A549 (cell line): ENCODE measurements at regions not wholly inside any gene's neighbourhood (a gene's known extent, or its start where the extent isn't known, plus 50 kb on each side); places are given as distances from the start of the nearest gene placed in this dataset.

Source experiments
- ATAC-seq, 2 experiments: fragments of 200-7000 bp in 1 of 2; fragments of >200 bp in 1 of 2; cut with Nextera tagmentation in 1 of 2; cut with Tn5 transposase in 1 of 2; 3 replicates each; pipeline versions ENCODE4 v1.8.0 to v1.9.1; 2018 to 2020; ENCODE audit warnings: mild to moderate bottlenecking in 1 of 2, moderate library complexity in 1 of 2
- CTCF ChIA-PET: fragments of 300-600 bp; sonication (Branson Sonifier 250); formaldehyde crosslinking; extraction: SDS; loops from one replicate; lab custom pipeline; 2021; ENCODE audit warnings: antibody characterized with exemption, inconsistent platforms; lab: Yijun Ruan, JAX
- POLR2A ChIA-PET: fragments of 350-600 bp; formaldehyde crosslinking; extraction: SDS; loops from one replicate; lab custom pipeline; 2021; ENCODE audit warnings: antibody characterized with exemption, inconsistent platforms; lab: Yijun Ruan, JAX
- DNase-seq, 2 experiments: peaks; one replicate each; pipeline versions ENCODE4 v3.0.0 to v3.0.0-alpha.2; 2011 to 2016; ENCODE audit warnings: low read depth in 1 of 2, low spot score in 1 of 2
- FAIRE-seq: peaks from 2 replicates; lab custom pipeline; 2011; peaks lifted over from hg19 to GRCh38; lab: Jason Lieb, UNC
- H3K27ac ChIP-seq, 2 experiments: fragments of >200 bp; sonication (Bioruptor Twin); formaldehyde crosslinking; 3 replicates each; pipeline ENCODE4 v1.5.1; 2016 to 2017
- H3K4me1 ChIP-seq: fragments of >200 bp; sonication (Bioruptor Twin); formaldehyde crosslinking; 3 replicates; pipeline ENCODE4 v1.6.1; 2016
- H3K4me2 ChIP-seq: fragments of >200 bp; sonication (Bioruptor Twin); formaldehyde crosslinking; 3 replicates; pipeline ENCODE4 v1.6.1; 2016
- H3K4me3 ChIP-seq: fragments of >200 bp; sonication (Bioruptor Twin); formaldehyde crosslinking; 3 replicates; pipeline ENCODE4 v1.5.1; 2016
- H3K9me3 ChIP-seq: fragments of >200 bp; sonication (Bioruptor Twin); formaldehyde crosslinking; 3 replicates; pipeline ENCODE4 v1.6.1; 2016
- CBX8 ChIP-seq: fragments of 200-600 bp; sonication (generic); IDR thresholded peaks from 2 replicates; pipeline ENCODE4 v1.6.1; 2016
- CHD4 ChIP-seq: fragments of 200-600 bp; sonication (generic); IDR thresholded peaks from 2 replicates; pipeline ENCODE4 v1.6.1; 2016; ENCODE audit warnings: antibody characterized with exemption, mild to moderate bottlenecking, borderline replicate concordance
- EHF ChIP-seq: fragments of 250-450 bp; sonication (Bioruptor Pico); IDR thresholded peaks from 2 replicates; pipeline ENCODE4 v1.5.0; 2020; ENCODE audit warnings: mild to moderate bottlenecking
- EHMT2 ChIP-seq: fragments of 200-600 bp; sonication (generic); IDR thresholded peaks from 2 replicates; pipeline ENCODE4 v1.6.1; 2016; ENCODE audit warnings: antibody characterized with exemption, low read depth, mild to moderate bottlenecking, moderate library complexity
- EP300 ChIP-seq, 2 experiments: fragments of >200 bp; sonication (Bioruptor Twin); formaldehyde crosslinking; IDR thresholded peaks; 2 replicates in 1 of 2; 3 replicates in 1 of 2; pipeline ENCODE4 v1.6.1; 2016 to 2017
- FOSB ChIP-seq: fragments of 250-450 bp; sonication (Bioruptor Pico); IDR thresholded peaks from 2 replicates; pipeline ENCODE4 v1.5.0; 2020; ENCODE audit warnings: mild to moderate bottlenecking, moderate library complexity
- FOSL2 ChIP-seq, 2 experiments: fragments of 450-650 bp in 1 of 2; fragments of >200 bp in 1 of 2; sonication (Bioruptor Twin) in 1 of 2; formaldehyde crosslinking; IDR thresholded peaks; 2 replicates each; pipeline versions ENCODE4 v1.5.0 to v1.6.1; 2016 to 2020; ENCODE audit warnings: mild to moderate bottlenecking in 1 of 2, moderate library complexity in 1 of 2
- HDAC2 ChIP-seq: fragments of 200-600 bp; sonication (generic); IDR thresholded peaks from 2 replicates; pipeline ENCODE4 v1.6.1; 2016
- HOXB5 ChIP-seq: fragments of 250-450 bp; sonication (Bioruptor Pico); IDR thresholded peaks from 2 replicates; pipeline ENCODE4 v1.5.0; 2020; ENCODE audit warnings: mild to moderate bottlenecking, moderate library complexity
- JUN ChIP-seq, 2 experiments: fragments of >200 bp; sonication (Bioruptor Twin); formaldehyde crosslinking; IDR thresholded peaks; 2 replicates in 1 of 2; 3 replicates in 1 of 2; pipeline ENCODE4 v1.6.1; 2016 to 2017
- KDM5A ChIP-seq: fragments of 200-600 bp; sonication (generic); IDR thresholded peaks from 2 replicates; pipeline ENCODE4 v1.6.1; 2016; ENCODE audit warnings: antibody characterized with exemption, mild to moderate bottlenecking
- MAFK ChIP-seq: fragments of 450-650 bp; IDR thresholded peaks from 2 replicates; pipeline ENCODE4 v1.6.1; 2014; ENCODE audit not compliant: partially characterized antibody
- MYC ChIP-seq: IDR thresholded peaks from 2 replicates; pipeline ENCODE4 v1.6.1; 2012; ENCODE audit warnings: mild to moderate bottlenecking, inconsistent platforms, low read length, improper control_type of control experiment, borderline replicate concordance
- NFE2L2 ChIP-seq: fragments of 150-350 bp; conservative IDR thresholded peaks from 2 replicates; pipeline ENCODE4 v1.6.1; 2014; ENCODE audit warnings: low read length
- NPAS2 ChIP-seq: fragments of 250-450 bp; sonication (Bioruptor Pico); IDR thresholded peaks from 2 replicates; pipeline ENCODE4 v1.8.0; 2022; ENCODE audit warnings: mild to moderate bottlenecking, moderate library complexity, borderline replicate concordance
- NR3C1 ChIP-seq: fragments of >200 bp; sonication (Bioruptor Twin); formaldehyde crosslinking; IDR thresholded peaks from 3 replicates; pipeline ENCODE4 v1.6.1; 2017
- RFX5 ChIP-seq: fragments of 450-650 bp; IDR thresholded peaks from 2 replicates; pipeline ENCODE4 v1.7.1; 2014; ENCODE audit warnings: antibody characterized with exemption, mild to moderate bottlenecking, moderate library complexity
- RNF2 ChIP-seq: fragments of 200-600 bp; sonication (generic); IDR thresholded peaks from 2 replicates; pipeline ENCODE4 v1.6.1; 2016; ENCODE audit warnings: low read depth, mild to moderate bottlenecking, antibody characterized with exemption, moderate library complexity, borderline replicate concordance
- SMC3 ChIP-seq: fragments of >200 bp; sonication (Bioruptor Twin); formaldehyde crosslinking; IDR thresholded peaks from 3 replicates; pipeline ENCODE4 v1.6.1; 2018; ENCODE audit warnings: inconsistent platforms
- SREBF2 ChIP-seq: fragments of 450-650 bp; IDR thresholded peaks from 2 replicates; pipeline ENCODE4 v1.6.1; 2014; ENCODE audit warnings: mild to moderate bottlenecking, moderate library complexity
- TP53 ChIP-seq: fragments of 250-450 bp; sonication (Bioruptor Pico); IDR thresholded peaks from 2 replicates; pipeline ENCODE4 v1.5.0; 2021; ENCODE audit warnings: mild to moderate bottlenecking, moderate library complexity
- ZC3H11A ChIP-seq: fragments of 450-650 bp; IDR thresholded peaks from 2 replicates; pipeline ENCODE4 v1.6.1; 2014; ENCODE audit warnings: antibody characterized with exemption, mild to moderate bottlenecking
- ZNF302 ChIP-seq: fragments of 250-450 bp; sonication (Bioruptor Pico); IDR thresholded peaks from 2 replicates; pipeline ENCODE4 v1.9.0; 2021; ENCODE audit warnings: inconsistent platforms, mild to moderate bottlenecking, moderate library complexity
- ZSCAN20 ChIP-seq: fragments of 250-450 bp; sonication (Bioruptor Pico); IDR thresholded peaks from 2 replicates; pipeline ENCODE4 v1.8.0; 2022; ENCODE audit warnings: mild to moderate bottlenecking, moderate library complexity
- WGBS: methylation state at CpG from one replicate; pipeline ENCODE4 v1.1.6; 2017; ENCODE audit errors: missing lambda C conversion rate; 5-methylcytosine and 5-hydroxymethylcytosine counted together
- TF ChIP-seq, protein P1 (sequence below): fragments of 200-600 bp; sonication (generic); IDR thresholded peaks from 2 replicates; pipeline ENCODE4 v1.6.1; 2016; ENCODE audit warnings: antibody characterized with exemption, mild to moderate bottlenecking, moderate library complexity
- TF ChIP-seq, protein P2 (sequence below): fragments of >200 bp; sonication (Bioruptor Twin); formaldehyde crosslinking; IDR thresholded peaks from 3 replicates; pipeline ENCODE4 v1.6.1; 2016

DNA sequence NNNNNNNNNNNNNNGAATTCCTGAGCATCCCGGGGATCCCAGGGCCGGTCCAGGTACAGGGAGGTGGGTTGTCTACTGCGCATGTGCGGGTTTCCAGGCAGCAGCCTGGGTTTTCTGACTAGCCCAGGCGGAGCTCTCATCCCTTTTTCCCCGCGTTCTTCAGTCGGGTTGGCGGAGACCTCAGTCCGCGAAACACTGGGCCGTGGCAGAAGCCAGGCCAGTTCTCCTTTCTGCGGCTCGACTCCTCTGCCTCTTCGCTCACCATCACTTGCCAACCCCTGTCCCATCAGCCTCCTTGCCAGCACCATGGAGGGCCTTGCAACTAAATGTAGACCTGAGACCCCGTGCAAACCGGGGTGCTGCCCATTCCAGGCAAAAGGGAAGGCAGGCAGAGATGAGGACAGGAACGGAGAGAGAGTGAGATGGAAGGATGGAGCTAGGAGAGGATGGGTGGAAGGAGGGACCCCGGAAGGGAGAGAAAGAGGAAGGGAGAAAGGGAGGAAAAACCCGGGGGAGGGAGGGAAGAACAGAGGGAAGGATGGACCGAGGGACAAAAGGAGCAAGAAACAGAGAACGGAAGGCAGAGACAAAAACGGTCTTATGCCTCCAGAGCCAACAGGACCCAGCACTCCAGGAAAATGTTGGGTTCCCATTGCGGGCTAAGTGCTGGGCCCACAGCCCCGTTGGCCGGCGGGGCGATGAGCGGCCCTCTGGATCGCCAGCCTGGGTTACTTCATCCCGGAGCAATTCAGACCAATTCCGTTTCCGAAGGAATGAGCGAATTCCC is 445.4 kb upstream of the DEFB115 start:
- no peaks in the 10 kb centered on the region for H3K4me1 ChIP-seq
- no peak overlapping the region for H3K4me3 ChIP-seq
- FAIRE-seq, result no peak
- POLR2A ChIA-PET, result no interaction called here
- CTCF ChIA-PET, result no interaction called here
- ATAC-seq, result peak in 1 of 2 experiments; percentile 64; a peak in 2 of 6 replicates
- no peak overlapping the region for H3K4me2 ChIP-seq
- H3K27ac ChIP-seq, result no peak overlapping the region
- WGBS, result 58% methylated on average over 33 of the region's 34 CpGs
- TF ChIP-seq, protein P1, sequence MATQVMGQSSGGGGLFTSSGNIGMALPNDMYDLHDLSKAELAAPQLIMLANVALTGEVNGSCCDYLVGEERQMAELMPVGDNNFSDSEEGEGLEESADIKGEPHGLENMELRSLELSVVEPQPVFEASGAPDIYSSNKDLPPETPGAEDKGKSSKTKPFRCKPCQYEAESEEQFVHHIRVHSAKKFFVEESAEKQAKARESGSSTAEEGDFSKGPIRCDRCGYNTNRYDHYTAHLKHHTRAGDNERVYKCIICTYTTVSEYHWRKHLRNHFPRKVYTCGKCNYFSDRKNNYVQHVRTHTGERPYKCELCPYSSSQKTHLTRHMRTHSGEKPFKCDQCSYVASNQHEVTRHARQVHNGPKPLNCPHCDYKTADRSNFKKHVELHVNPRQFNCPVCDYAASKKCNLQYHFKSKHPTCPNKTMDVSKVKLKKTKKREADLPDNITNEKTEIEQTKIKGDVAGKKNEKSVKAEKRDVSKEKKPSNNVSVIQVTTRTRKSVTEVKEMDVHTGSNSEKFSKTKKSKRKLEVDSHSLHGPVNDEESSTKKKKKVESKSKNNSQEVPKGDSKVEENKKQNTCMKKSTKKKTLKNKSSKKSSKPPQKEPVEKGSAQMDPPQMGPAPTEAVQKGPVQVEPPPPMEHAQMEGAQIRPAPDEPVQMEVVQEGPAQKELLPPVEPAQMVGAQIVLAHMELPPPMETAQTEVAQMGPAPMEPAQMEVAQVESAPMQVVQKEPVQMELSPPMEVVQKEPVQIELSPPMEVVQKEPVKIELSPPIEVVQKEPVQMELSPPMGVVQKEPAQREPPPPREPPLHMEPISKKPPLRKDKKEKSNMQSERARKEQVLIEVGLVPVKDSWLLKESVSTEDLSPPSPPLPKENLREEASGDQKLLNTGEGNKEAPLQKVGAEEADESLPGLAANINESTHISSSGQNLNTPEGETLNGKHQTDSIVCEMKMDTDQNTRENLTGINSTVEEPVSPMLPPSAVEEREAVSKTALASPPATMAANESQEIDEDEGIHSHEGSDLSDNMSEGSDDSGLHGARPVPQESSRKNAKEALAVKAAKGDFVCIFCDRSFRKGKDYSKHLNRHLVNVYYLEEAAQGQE, result no peak
- TF ChIP-seq ZNF302 (CRISPR knock-in tag), result no peak
- TF ChIP-seq HOXB5 (CRISPR knock-in tag), result no peak
- no peak for TF ChIP-seq NR3C1
- TF ChIP-seq FOSL2 (IDR thresholded peaks at IDR 0.05), result no peak
- TF ChIP-seq FOSL2 (CRISPR knock-in tag; IDR thresholded peaks at IDR 0.05), result no peak
- TF ChIP-seq, protein P2, sequence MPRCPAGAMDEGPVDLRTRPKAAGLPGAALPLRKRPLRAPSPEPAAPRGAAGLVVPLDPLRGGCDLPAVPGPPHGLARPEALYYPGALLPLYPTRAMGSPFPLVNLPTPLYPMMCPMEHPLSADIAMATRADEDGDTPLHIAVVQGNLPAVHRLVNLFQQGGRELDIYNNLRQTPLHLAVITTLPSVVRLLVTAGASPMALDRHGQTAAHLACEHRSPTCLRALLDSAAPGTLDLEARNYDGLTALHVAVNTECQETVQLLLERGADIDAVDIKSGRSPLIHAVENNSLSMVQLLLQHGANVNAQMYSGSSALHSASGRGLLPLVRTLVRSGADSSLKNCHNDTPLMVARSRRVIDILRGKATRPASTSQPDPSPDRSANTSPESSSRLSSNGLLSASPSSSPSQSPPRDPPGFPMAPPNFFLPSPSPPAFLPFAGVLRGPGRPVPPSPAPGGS, result no peak
- no peak for TF ChIP-seq RNF2
- no peak for TF ChIP-seq FOSB
- no peak for TF ChIP-seq CBX8
- TF ChIP-seq SREBF2, result no peak
- no peak for TF ChIP-seq HDAC2
- TF ChIP-seq ZC3H11A, result no peak
- no peak for TF ChIP-seq NFE2L2
- TF ChIP-seq EHMT2, result no peak
- TF ChIP-seq EHF, result no peak
- no peak for TF ChIP-seq TP53 (CRISPR knock-in tag)
- no peak for TF ChIP-seq SMC3
- no peak for DNase-seq
- H3K9me3 ChIP-seq, result no peaks in the 10 kb centered on the region; the same call in 1 of the 3 replicates

DNA sequence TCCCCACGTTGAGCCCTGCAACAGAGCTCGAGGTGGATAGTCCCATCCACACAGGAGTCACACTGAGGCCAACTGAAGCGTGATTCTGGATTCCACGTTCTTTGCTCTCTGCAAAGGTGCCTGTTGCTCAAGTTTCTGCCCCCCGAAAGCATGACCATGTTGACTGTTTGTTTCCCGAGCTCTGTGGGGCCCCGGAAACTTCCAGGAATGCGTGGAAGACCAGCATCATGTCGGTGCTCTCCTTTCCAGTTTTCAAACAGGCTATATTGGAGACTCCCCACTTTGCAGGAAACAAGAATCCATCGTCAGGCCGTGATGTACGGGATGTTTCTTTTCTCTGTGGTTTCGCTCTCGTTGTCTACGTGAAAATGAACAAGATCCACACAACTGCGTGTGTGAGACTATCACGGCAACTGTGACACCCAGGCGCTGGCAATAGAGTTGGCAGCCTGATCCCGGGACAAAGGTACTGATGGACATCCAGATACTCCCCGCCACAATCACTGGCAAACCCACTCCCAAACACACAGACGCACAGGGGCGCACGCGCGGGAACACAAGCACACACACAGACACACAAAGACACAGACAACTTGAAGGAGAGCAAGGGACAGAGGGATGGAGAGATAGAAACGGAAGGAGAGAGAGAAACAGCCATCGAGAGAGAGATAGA is 444.6 kb upstream of the DEFB115 start:
- FAIRE-seq, result no peak
- no peak for DNase-seq
- H3K27ac ChIP-seq, result no peak overlapping the region
- H3K4me2 ChIP-seq, result no peak overlapping the region
- WGBS, result 54% methylated on average over 27 of the region's 27 CpGs
- TF ChIP-seq EHMT2 (no peak), RFX5 (no peak), MAFK (no peak), CHD4 (no peak), NPAS2 (no peak), EP300 (IDR thresholded peaks at IDR 0.05) (no peak), KDM5A (no peak), MYC (no peak), ZSCAN20 (CRISPR knock-in tag) (no peak), JUN (IDR thresholded peaks at IDR 0.05) (no peak), HOXB5 (CRISPR knock-in tag) (no peak), NR3C1 (no peak)
- TF ChIP-seq, protein P1, result no peak
- POLR2A ChIA-PET, result no interaction called here
- no peak overlapping the region for H3K4me3 ChIP-seq
- no peaks in the 10 kb centered on the region for H3K4me1 ChIP-seq
- no peak for ATAC-seq
- no peaks in the 10 kb centered on the region; the same call in 1 of the 3 replicates for H3K9me3 ChIP-seq
- CTCF ChIA-PET, result no interaction called here
